Body of pancreas (tissue), 4 donors: ENCODE measurements at regions not wholly inside any gene's neighbourhood (a gene's known extent, or its start where the extent isn't known, plus 50 kb on each side); places are given as distances from the start of the nearest gene placed in this dataset.

ENCODE experiments used
- ATAC-seq: fragments of 150-250 bp; one replicate; pipeline ENCODE4 v1.9.1; 2016
- DNase-seq, 4 donors: peaks; one replicate each; pipeline ENCODE4 v3.0.0-alpha.2; 2019
- H3K27ac ChIP-seq, 4 donors: fragments of 200-600 bp; sonication (generic); 1 replicate in 3 of 4; 2 replicates in 1 of 4; pipeline versions ENCODE4 v1.5.1 to v1.6.1; 2016 to 2019; ENCODE audit warnings: mild to moderate bottlenecking in 1 of 4, mixed read lengths in 1 of 4, moderate library complexity in 1 of 4
- H3K27me3 ChIP-seq, 2 donors: fragments of 200-600 bp; sonication (generic); one replicate each; pipeline ENCODE4 v1.6.0; 2016; ENCODE audit warnings: mild to moderate bottlenecking in 1 of 2
- H3K36me3 ChIP-seq, 2 donors: fragments of 200-600 bp; sonication (generic); replicated peaks in 1 of 2; 2 replicates each; pipeline ENCODE4 v1.5.1; 2016; ENCODE audit warnings: low read depth in 2 of 2; ENCODE audit not compliant: insufficient read depth in 1 of 2
- H3K4me1 ChIP-seq: fragments of 200-600 bp; sonication (generic); one replicate; pipeline ENCODE4 v1.6.0; 2016
- H3K4me3 ChIP-seq, 2 donors: fragments of 200-600 bp; sonication (generic); 1 replicate in 1 of 2; 2 replicates in 1 of 2; pipeline ENCODE4 v1.5.1; 2016 to 2019
- H3K9me3 ChIP-seq, 3 donors: fragments of 200-600 bp; sonication (generic); 1 replicate in 2 of 3; 2 replicates in 1 of 3; pipeline ENCODE4 v1.5.1; 2016
- CTCF ChIP-seq, 7 experiments: fragments of 450-650 bp in 4 of 7; fragments of 200-600 bp in 3 of 7; sonication (generic) in 3 of 7; IDR thresholded peaks; one replicate each; pipeline ENCODE4 v1.5.1; 2016 to 2019; ENCODE audit warnings: antibody characterized with exemption in 7 of 7
- POLR2A ChIP-seq, 3 donors: fragments of 450-650 bp; IDR thresholded peaks; one replicate each; pipeline ENCODE4 v1.6.1; 2016; ENCODE audit warnings: antibody characterized with exemption in 3 of 3, mild to moderate bottlenecking in 2 of 3
- WGBS, 2 donors: methylation state at CpG; one replicate each; pipeline ENCODE4 v1.1.5; 2017; 5-methylcytosine and 5-hydroxymethylcytosine counted together
- intact Hi-C: fragments of 100-400 bp; cut with DNase I; formaldehyde crosslinking; loops from one replicate; pipeline ENCODE4 v1.15.1; 2023

GRCh38 chrX:69051901-69052300 is 113.4 kb downstream of the PJA1 start:
- no peak for ATAC-seq
- intact Hi-C loops = no loop called here
- TF ChIP-seq POLR2A (IDR thresholded peaks at IDR 0.05) (no peak), CTCF (IDR thresholded peaks at IDR 0.05) (no peak)

GRCh38 chrX:69050051-69050765 is 115.0 kb downstream of the PJA1 start:
- WGBS, 2 donors = 70 to 73% methylated on average over 4 of the region's 4 CpGs
- DNase-seq = no peak
- Histone ChIP-seq H3K27ac (no peak overlapping the region), H3K9me3 (no peaks in the 10 kb centered on the region), H3K27me3 (no peaks in the 10 kb centered on the region), H3K36me3 (no peaks in the 10 kb centered on the region), H3K4me3 (no peak overlapping the region), H3K4me1 (no peaks in the 10 kb centered on the region)
- intact Hi-C loops = no loop called here
- TF ChIP-seq POLR2A (IDR thresholded peaks at IDR 0.05) (no peak), CTCF (IDR thresholded peaks at IDR 0.05) (no peak)
- ATAC-seq = no peak

More at GRCh38 chrX:69051901-69052300, 113.4 kb downstream of the PJA1 start:
- Histone ChIP-seq H3K9me3 (no peaks in the 10 kb centered on the region), H3K36me3 (no peaks in the 10 kb centered on the region), H3K4me3 (no peak overlapping the region), H3K4me1 (no peaks in the 10 kb centered on the region), H3K27me3 (no peaks in the 10 kb centered on the region), H3K27ac (no peak overlapping the region)
- WGBS, 2 donors = 70 to 71% methylated on average over 2 to 3 of the region's 3 CpGs
- DNase-seq = no peak

- H3K27me3 ChIP-seq = no peaks in the 10 kb centered on the region
- H3K4me1 ChIP-seq = no peaks in the 10 kb centered on the region
- TF ChIP-seq POLR2A (IDR thresholded peaks at IDR 0.05) (no peak), CTCF (IDR thresholded peaks at IDR 0.05) (no peak)
- no peaks in the 10 kb centered on the region for H3K36me3 ChIP-seq
- intact Hi-C loops = no loop called here
- H3K4me3 ChIP-seq = no peak overlapping the region
- no peaks in the 10 kb centered on the region for H3K9me3 ChIP-seq
- ATAC-seq = no peak
- H3K27ac ChIP-seq = no peak overlapping the region
- no peak for DNase-seq
- 60 to 100% methylated on average over 1 of the region's 1 CpG for WGBS, 2 donors
Measured at GRCh38 chrX:69046996-69047490, 118.2 kb downstream of the PJA1 start.

- DNase-seq = no peak
- Histone ChIP-seq H3K9me3 (no peaks in the 10 kb centered on the region), H3K4me3 (no peak overlapping the region), H3K36me3 (no peaks in the 10 kb centered on the region), H3K4me1 (no peaks in the 10 kb centered on the region), H3K27me3 (no peaks in the 10 kb centered on the region), H3K27ac (no peak overlapping the region)
- no peak for ATAC-seq
- WGBS, 2 donors = 93 to 100% methylated on average over 1 to 2 of the region's 2 CpGs
- TF ChIP-seq POLR2A (IDR thresholded peaks at IDR 0.05) (no peak), CTCF (IDR thresholded peaks at IDR 0.05) (no peak)
- intact Hi-C loops = no loop called here
Measured at GRCh38 chrX:69045616-69046345, 119.5 kb downstream of the PJA1 start.
